ENCODE measurements at regions not wholly inside any gene's neighbourhood (a gene's known extent, or its start where the extent isn't known, plus 50 kb on each side); places are given as distances from the start of the nearest gene placed in this dataset.

DNA sequence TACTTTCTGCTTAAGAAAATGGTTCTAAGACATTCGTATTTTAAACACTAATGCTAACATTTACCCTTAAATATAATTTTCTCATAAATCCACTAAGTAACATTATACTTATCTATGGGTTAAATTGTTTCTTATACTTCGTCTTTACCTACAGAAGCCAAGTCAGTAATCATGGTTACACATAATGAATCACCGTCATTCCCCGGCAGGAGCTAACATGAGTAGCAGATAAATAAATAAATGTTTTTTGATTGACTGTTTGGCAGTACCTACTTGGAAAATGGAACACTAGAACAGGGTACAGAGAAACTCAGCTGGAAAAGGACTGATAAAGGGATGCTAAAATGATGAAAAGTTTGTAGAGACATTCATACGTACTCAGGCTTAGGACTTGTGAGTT is 430.4 kb downstream of the ACTRT1 start:
- H3K23ac ChIP-seq (ENCODE audit: low read length): no peak overlapping the region

DNA sequence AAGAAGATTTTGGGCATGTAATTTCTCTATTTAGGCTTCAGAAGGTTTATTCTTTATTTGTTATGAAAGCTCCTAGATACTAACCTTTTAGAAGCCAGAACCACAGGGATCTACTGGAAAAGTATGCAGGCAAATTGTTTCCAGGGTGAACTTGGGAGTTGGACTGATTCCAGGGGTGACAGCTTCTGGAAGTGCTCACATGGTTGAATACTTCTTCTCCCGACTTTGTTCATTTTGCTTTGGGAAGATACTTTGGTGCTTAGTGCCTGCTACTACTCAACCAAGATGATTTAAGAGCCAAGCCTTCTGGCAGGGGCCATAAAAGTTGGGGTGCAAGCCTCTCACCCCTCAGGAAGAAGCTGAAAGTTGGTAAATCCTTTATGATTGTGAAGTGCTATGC is 445.6 kb downstream of the ACTRT1 start:
- no peaks in the 10 kb centered on the region for H3K9me3 ChIP-seq (ENCODE audit: insufficient read depth, low read depth, low read length)
- no peak overlapping the region for H2AK5ac ChIP-seq (ENCODE audit: low read length)
- no peak overlapping the region for H4K91ac ChIP-seq (ENCODE audit: low read depth, low read length)

More for the DNA sequence above, 430.4 kb downstream of the ACTRT1 start:
- Histone ChIP-seq H2AFZ (ENCODE audit: insufficient read depth, low read length, poor library complexity) (no peak overlapping the region), H3K9me3 (ENCODE audit: insufficient read depth, low read depth, low read length) (no peaks in the 10 kb centered on the region), H3K4me2 (ENCODE audit: low read length) (no peak overlapping the region), H3K18ac (ENCODE audit: low read length) (no peak overlapping the region), H3K79me1 (ENCODE audit: low read length) (no peaks in the 10 kb centered on the region), H3K27ac (ENCODE audit: low read depth, low read length) (no peak overlapping the region), H3K79me2 (ENCODE audit: control insufficient read depth, insufficient read depth, low read length, poor library complexity) (no peaks in the 10 kb centered on the region), H3K36me3 (ENCODE audit: control insufficient read depth in 1 of 2, insufficient read depth in 2 of 2, low read length in 2 of 2) (no peaks in the 10 kb centered on the region), H3K9ac (ENCODE audit: low read length) (no peak overlapping the region), H2AK5ac (ENCODE audit: low read length) (no peak overlapping the region), H2BK12ac (ENCODE audit: low read length) (no peak overlapping the region), H4K91ac (ENCODE audit: low read depth, low read length) (no peak overlapping the region), H4K12ac (ENCODE audit: low read depth, low read length) (no peak overlapping the region), H2BK120ac (ENCODE audit: insufficient read depth, low read length, poor library complexity) (no peak overlapping the region), H4K8ac (ENCODE audit: low read depth, low read length) (no peak overlapping the region), H3K27me3 (ENCODE audit: insufficient read depth, low read length) (no peaks in the 10 kb centered on the region), H3K14ac (ENCODE audit: low read length) (no peak overlapping the region), H3K4me3 (ENCODE audit: low read depth, low read length) (no peak overlapping the region), H3K4me1 (ENCODE audit: control insufficient read depth in 1 of 2, insufficient read depth in 2 of 2, low read length in 2 of 2) (no peaks in the 10 kb centered on the region), H2BK5ac (ENCODE audit: low read depth, low read length, poor library complexity) (no peak overlapping the region), H3K4ac (ENCODE audit: low read depth, low read length) (no peak overlapping the region)
- no peak for DNase-seq
- WGBS (ENCODE audit: extremely low coverage, insufficient coverage, insufficient read length): no CpG with 5 or more reads among the region's 5 CpGs

DNA sequence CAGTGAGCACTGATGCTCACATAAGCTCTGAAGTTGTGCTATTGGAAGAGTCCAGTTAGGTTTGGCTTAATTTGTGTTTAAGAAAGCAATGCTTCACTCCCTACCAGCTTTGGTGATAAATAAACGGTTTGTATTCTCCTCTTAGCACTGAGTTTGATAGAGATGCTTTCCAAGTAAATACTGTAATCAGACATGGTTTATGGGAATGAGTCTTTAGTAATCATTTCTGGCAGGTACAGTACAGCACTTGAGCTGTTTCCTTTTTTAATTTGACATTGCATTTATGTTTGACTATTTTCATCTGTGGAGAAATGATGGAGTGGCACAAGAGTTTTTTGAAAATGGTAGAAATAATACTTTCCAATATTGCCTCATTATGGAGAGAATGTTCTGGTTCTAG is 455.3 kb downstream of the ACTRT1 start:
- no peak overlapping the region for H3K4ac ChIP-seq (ENCODE audit: low read depth, low read length)
- no CpG with 5 or more reads among the region's 1 CpG for WGBS (ENCODE audit: extremely low coverage, insufficient coverage, insufficient read length)
- no peaks in the 10 kb centered on the region for H3K79me2 ChIP-seq (ENCODE audit: control insufficient read depth, insufficient read depth, low read length, poor library complexity)

More for the DNA sequence above, 445.6 kb downstream of the ACTRT1 start:
- no CpG with 5 or more reads among the region's 1 CpG for WGBS (ENCODE audit: extremely low coverage, insufficient coverage, insufficient read length)
- no peak overlapping the region for H3K4me3 ChIP-seq (ENCODE audit: low read depth, low read length)
- H3K23ac ChIP-seq (ENCODE audit: low read length): no peak overlapping the region
- H4K12ac ChIP-seq (ENCODE audit: low read depth, low read length): no peak overlapping the region
- H2BK5ac ChIP-seq (ENCODE audit: low read depth, low read length, poor library complexity): no peak overlapping the region
- no peaks in the 10 kb centered on the region for H3K4me1 ChIP-seq (ENCODE audit: control insufficient read depth in 1 of 2, insufficient read depth in 2 of 2, low read length in 2 of 2)
- no peak overlapping the region for H3K14ac ChIP-seq (ENCODE audit: low read length)
- H3K9ac ChIP-seq (ENCODE audit: low read length): no peak overlapping the region
- H2BK12ac ChIP-seq (ENCODE audit: low read length): no peak overlapping the region
- H3K27me3 ChIP-seq (ENCODE audit: insufficient read depth, low read length): no peaks in the 10 kb centered on the region
- no peaks in the 10 kb centered on the region for H3K36me3 ChIP-seq (ENCODE audit: control insufficient read depth in 1 of 2, insufficient read depth in 2 of 2, low read length in 2 of 2)
- no peaks in the 10 kb centered on the region for H3K79me2 ChIP-seq (ENCODE audit: control insufficient read depth, insufficient read depth, low read length, poor library complexity)
- H3K79me1 ChIP-seq (ENCODE audit: low read length): no peaks in the 10 kb centered on the region
- no peak overlapping the region for H2AFZ ChIP-seq (ENCODE audit: insufficient read depth, low read length, poor library complexity)
- no peak overlapping the region for H4K8ac ChIP-seq (ENCODE audit: low read depth, low read length)
- no peak overlapping the region for H3K4me2 ChIP-seq (ENCODE audit: low read length)
- H2BK120ac ChIP-seq (ENCODE audit: insufficient read depth, low read length, poor library complexity): no peak overlapping the region
- no peak for DNase-seq
- H3K4ac ChIP-seq (ENCODE audit: low read depth, low read length): no peak overlapping the region
- H3K18ac ChIP-seq (ENCODE audit: low read length): no peak overlapping the region
- no peak overlapping the region for H3K27ac ChIP-seq (ENCODE audit: low read depth, low read length)

DNA sequence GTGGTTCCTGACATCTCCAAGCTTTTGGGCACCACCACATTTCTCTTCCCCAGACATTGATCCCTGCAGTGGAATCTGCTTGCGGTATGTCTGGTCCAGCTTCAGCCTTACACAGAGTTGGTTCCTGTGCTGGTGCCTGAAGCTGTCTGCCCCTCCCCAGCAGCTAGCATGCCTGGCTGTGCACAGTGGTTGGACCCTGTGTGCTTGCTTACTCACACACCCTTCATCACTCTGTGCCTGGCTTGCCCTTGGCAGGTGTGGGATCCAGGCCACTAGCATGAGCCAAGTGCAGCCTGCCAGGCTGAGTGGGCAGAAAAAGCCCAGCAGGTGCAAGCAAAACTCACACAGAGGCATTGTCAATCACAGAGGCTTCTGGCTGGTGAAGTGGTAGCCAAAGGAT is 473.8 kb downstream of the ACTRT1 start:
- WGBS (ENCODE audit: extremely low coverage, insufficient coverage, insufficient read length): no CpG with 5 or more reads among the region's 1 CpG
- Histone ChIP-seq H4K8ac (ENCODE audit: low read depth, low read length) (no peak overlapping the region), H3K4me1 (ENCODE audit: control insufficient read depth in 1 of 2, insufficient read depth in 2 of 2, low read length in 2 of 2) (no peaks in the 10 kb centered on the region), H3K9me3 (ENCODE audit: insufficient read depth, low read depth, low read length) (no peaks in the 10 kb centered on the region), H2BK5ac (ENCODE audit: low read depth, low read length, poor library complexity) (no peak overlapping the region), H2BK120ac (ENCODE audit: insufficient read depth, low read length, poor library complexity) (no peak overlapping the region), H2AFZ (ENCODE audit: insufficient read depth, low read length, poor library complexity) (no peak overlapping the region), H3K14ac (ENCODE audit: low read length) (no peak overlapping the region), H3K79me2 (ENCODE audit: control insufficient read depth, insufficient read depth, low read length, poor library complexity) (no peaks in the 10 kb centered on the region), H3K18ac (ENCODE audit: low read length) (no peak overlapping the region), H3K4me2 (ENCODE audit: low read length) (no peak overlapping the region), H3K27ac (ENCODE audit: low read depth, low read length) (no peak overlapping the region), H3K79me1 (ENCODE audit: low read length) (no peaks in the 10 kb centered on the region), H3K4ac (ENCODE audit: low read depth, low read length) (no peak overlapping the region), H3K4me3 (ENCODE audit: low read depth, low read length) (no peak overlapping the region), H3K36me3 (ENCODE audit: control insufficient read depth in 1 of 2, insufficient read depth in 2 of 2, low read length in 2 of 2) (no peaks in the 10 kb centered on the region), H4K12ac (ENCODE audit: low read depth, low read length) (no peak overlapping the region), H4K91ac (ENCODE audit: low read depth, low read length) (no peak overlapping the region), H2AK5ac (ENCODE audit: low read length) (no peak overlapping the region), H2BK12ac (ENCODE audit: low read length) (no peak overlapping the region), H3K23ac (ENCODE audit: low read length) (no peak overlapping the region), H3K27me3 (ENCODE audit: insufficient read depth, low read length) (no peaks in the 10 kb centered on the region), H3K9ac (ENCODE audit: low read length) (no peak overlapping the region)
- DNase-seq: no peak

More for the DNA sequence above, 455.3 kb downstream of the ACTRT1 start:
- H2BK5ac ChIP-seq (ENCODE audit: low read depth, low read length, poor library complexity): no peak overlapping the region
- no peak overlapping the region for H4K8ac ChIP-seq (ENCODE audit: low read depth, low read length)
- H3K23ac ChIP-seq (ENCODE audit: low read length): no peak overlapping the region
- no peak overlapping the region for H3K4me3 ChIP-seq (ENCODE audit: low read depth, low read length)
- no peak overlapping the region for H4K91ac ChIP-seq (ENCODE audit: low read depth, low read length)
- H4K12ac ChIP-seq (ENCODE audit: low read depth, low read length): no peak overlapping the region
- no peak overlapping the region for H2AFZ ChIP-seq (ENCODE audit: insufficient read depth, low read length, poor library complexity)
- H3K9ac ChIP-seq (ENCODE audit: low read length): no peak overlapping the region
- no peak overlapping the region for H3K14ac ChIP-seq (ENCODE audit: low read length)
- H3K4me1 ChIP-seq (ENCODE audit: control insufficient read depth in 1 of 2, insufficient read depth in 2 of 2, low read length in 2 of 2): no peaks in the 10 kb centered on the region
- H3K79me1 ChIP-seq (ENCODE audit: low read length): no peaks in the 10 kb centered on the region
- no peak overlapping the region for H3K4me2 ChIP-seq (ENCODE audit: low read length)
- no peak overlapping the region for H3K18ac ChIP-seq (ENCODE audit: low read length)
- H3K27ac ChIP-seq (ENCODE audit: low read depth, low read length): no peak overlapping the region
- no peak overlapping the region for H2BK12ac ChIP-seq (ENCODE audit: low read length)
- no peak overlapping the region for H2BK120ac ChIP-seq (ENCODE audit: insufficient read depth, low read length, poor library complexity)
- no peaks in the 10 kb centered on the region for H3K9me3 ChIP-seq (ENCODE audit: insufficient read depth, low read depth, low read length)
- no peaks in the 10 kb centered on the region for H3K36me3 ChIP-seq (ENCODE audit: control insufficient read depth in 1 of 2, insufficient read depth in 2 of 2, low read length in 2 of 2)
- H3K27me3 ChIP-seq (ENCODE audit: insufficient read depth, low read length): no peaks in the 10 kb centered on the region
- H2AK5ac ChIP-seq (ENCODE audit: low read length): no peak overlapping the region
- no peak for DNase-seq

Data from trophoblast cell (in vitro differentiated cells and primary cell).